ENCODE measurements at regions not wholly inside any gene's neighbourhood (a gene's known extent, or its start where the extent isn't known, plus 50 kb on each side); places are given as distances from the start of the nearest gene placed in this dataset.

- TF ChIP-seq POLR2A (IDR thresholded peaks at IDR 0.05) (no peak), CTCF (IDR thresholded peaks at IDR 0.05) (no peak)
- DNase-seq = no peak
- Histone ChIP-seq H3K4me3 (no peak overlapping the region), H3K4me1 (no peaks in the 10 kb centered on the region), H3K9me3 (no peaks in the 10 kb centered on the region), H3K27ac (no peak overlapping the region), H3K36me3 (no peaks in the 10 kb centered on the region), H3K27me3 (no peaks in the 10 kb centered on the region)
Measured at GRCh38 chr5:4651806-4652565, 488.1 kb upstream of the ADAMTS16 start.

- no peaks in the 10 kb centered on the region for H3K27me3 ChIP-seq
- no peaks in the 10 kb centered on the region for H3K4me1 ChIP-seq
- H3K4me3 ChIP-seq = no peak overlapping the region
- H3K36me3 ChIP-seq = no peaks in the 10 kb centered on the region
- H3K27ac ChIP-seq = no peak overlapping the region
- no peak for DNase-seq
- no peaks in the 10 kb centered on the region for H3K9me3 ChIP-seq
- no peak for TF ChIP-seq CTCF (IDR thresholded peaks at IDR 0.05)
- no peak for TF ChIP-seq POLR2A (IDR thresholded peaks at IDR 0.05)
Measured at GRCh38 chr5:4653475-4653874, 486.7 kb upstream of the ADAMTS16 start.

- no peaks in the 10 kb centered on the region for H3K27me3 ChIP-seq
- no peak overlapping the region for H3K4me3 ChIP-seq
- no peaks in the 10 kb centered on the region for H3K36me3 ChIP-seq
- H3K9me3 ChIP-seq = no peaks in the 10 kb centered on the region
- no peaks in the 10 kb centered on the region for H3K4me1 ChIP-seq
- TF ChIP-seq POLR2A (IDR thresholded peaks at IDR 0.05) (no peak), CTCF (IDR thresholded peaks at IDR 0.05) (no peak)
- H3K27ac ChIP-seq = no peak overlapping the region
- no peak for DNase-seq
Measured at GRCh38 chr5:4659851-4660250, 480.3 kb upstream of the ADAMTS16 start.

GRCh38 chr5:4661326-4661725 is 478.8 kb upstream of the ADAMTS16 start:
- DNase-seq = no peak
- TF ChIP-seq POLR2A (IDR thresholded peaks at IDR 0.05) (no peak), CTCF (IDR thresholded peaks at IDR 0.05) (no peak)
- H3K36me3 ChIP-seq = no peaks in the 10 kb centered on the region
- H3K4me3 ChIP-seq = no peak overlapping the region
- no peaks in the 10 kb centered on the region for H3K9me3 ChIP-seq
- H3K27ac ChIP-seq = no peak overlapping the region
- H3K4me1 ChIP-seq = no peaks in the 10 kb centered on the region
- no peaks in the 10 kb centered on the region for H3K27me3 ChIP-seq

- TF ChIP-seq POLR2A (IDR thresholded peaks at IDR 0.05) (no peak), CTCF (IDR thresholded peaks at IDR 0.05) (no peak)
- H3K4me3 ChIP-seq = no peak overlapping the region
- no peak for DNase-seq
- H3K27me3 ChIP-seq = no peaks in the 10 kb centered on the region
- H3K27ac ChIP-seq = no peak overlapping the region
- no peaks in the 10 kb centered on the region for H3K9me3 ChIP-seq
- no peaks in the 10 kb centered on the region for H3K36me3 ChIP-seq
- H3K4me1 ChIP-seq = no peaks in the 10 kb centered on the region
Measured at GRCh38 chr5:4661836-4662235, 478.3 kb upstream of the ADAMTS16 start.

GRCh38 chr5:4662756-4663155 is 477.4 kb upstream of the ADAMTS16 start:
- H3K9me3 ChIP-seq = no peaks in the 10 kb centered on the region
- H3K27ac ChIP-seq = no peak overlapping the region
- TF ChIP-seq CTCF (IDR thresholded peaks at IDR 0.05) (no peak), POLR2A (IDR thresholded peaks at IDR 0.05) (no peak)
- no peaks in the 10 kb centered on the region for H3K4me1 ChIP-seq
- DNase-seq = no peak
- H3K27me3 ChIP-seq = no peaks in the 10 kb centered on the region
- no peak overlapping the region for H3K4me3 ChIP-seq
- no peaks in the 10 kb centered on the region for H3K36me3 ChIP-seq

All from Peyer's patch (tissue), 4 donors.